ENCODE measurements at regions not wholly inside any gene's neighbourhood (a gene's known extent, or its start where the extent isn't known, plus 50 kb on each side); places are given as distances from the start of the nearest gene placed in this dataset.
"Not testable (repeated sequence)": the region's sequence is repeated elsewhere in the genome, so short reads cannot be mapped to it uniquely, and the experiment has no call there.

DNA sequence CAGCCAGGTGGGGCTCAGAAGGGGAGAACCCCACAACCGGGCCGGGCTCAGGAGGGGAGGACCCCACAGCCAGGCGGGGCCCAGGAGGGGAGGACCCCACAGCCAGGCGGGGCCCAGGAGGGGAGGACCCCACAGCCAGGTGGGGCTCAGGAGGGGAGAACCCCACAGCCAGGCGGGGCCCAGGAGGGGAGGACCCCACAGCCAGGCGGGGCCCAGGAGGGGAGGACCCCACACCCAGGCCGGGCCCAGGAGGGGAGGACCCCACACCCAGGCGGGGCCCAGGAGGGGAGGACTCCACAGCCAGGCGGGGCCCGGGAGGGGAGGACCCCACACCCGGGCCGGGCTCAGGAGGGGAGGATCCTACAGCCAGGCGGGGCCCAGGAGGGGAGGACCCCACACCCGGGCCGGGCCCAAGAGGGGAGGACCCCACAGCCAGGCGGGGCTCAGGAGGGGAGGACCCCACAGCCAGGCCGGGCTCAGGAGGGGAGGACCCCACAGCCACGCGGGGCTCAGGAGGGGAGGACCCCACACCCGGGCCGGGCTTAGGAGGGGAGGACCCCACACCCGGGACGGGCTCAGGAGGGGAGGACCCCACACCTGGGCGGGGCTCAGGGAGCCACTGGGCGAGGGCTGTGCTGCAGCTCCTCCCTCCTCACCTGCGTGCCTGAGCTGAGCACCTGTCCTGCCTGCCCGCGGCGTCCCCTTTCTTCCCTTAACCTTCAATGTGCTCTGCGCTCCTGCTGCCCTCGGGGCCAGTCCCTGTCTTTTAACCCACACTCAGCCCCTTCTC, 131.4 kb downstream of the IGLL1 start:
- TF ChIP-seq, protein P1, sequence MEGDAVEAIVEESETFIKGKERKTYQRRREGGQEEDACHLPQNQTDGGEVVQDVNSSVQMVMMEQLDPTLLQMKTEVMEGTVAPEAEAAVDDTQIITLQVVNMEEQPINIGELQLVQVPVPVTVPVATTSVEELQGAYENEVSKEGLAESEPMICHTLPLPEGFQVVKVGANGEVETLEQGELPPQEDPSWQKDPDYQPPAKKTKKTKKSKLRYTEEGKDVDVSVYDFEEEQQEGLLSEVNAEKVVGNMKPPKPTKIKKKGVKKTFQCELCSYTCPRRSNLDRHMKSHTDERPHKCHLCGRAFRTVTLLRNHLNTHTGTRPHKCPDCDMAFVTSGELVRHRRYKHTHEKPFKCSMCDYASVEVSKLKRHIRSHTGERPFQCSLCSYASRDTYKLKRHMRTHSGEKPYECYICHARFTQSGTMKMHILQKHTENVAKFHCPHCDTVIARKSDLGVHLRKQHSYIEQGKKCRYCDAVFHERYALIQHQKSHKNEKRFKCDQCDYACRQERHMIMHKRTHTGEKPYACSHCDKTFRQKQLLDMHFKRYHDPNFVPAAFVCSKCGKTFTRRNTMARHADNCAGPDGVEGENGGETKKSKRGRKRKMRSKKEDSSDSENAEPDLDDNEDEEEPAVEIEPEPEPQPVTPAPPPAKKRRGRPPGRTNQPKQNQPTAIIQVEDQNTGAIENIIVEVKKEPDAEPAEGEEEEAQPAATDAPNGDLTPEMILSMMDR (IDR thresholded peaks at IDR 0.05; ENCODE audit: borderline replicate concordance, extremely low read depth, low read length, poor library complexity, severe bottlenecking), result not testable (repeated sequence)
- TF ChIP-seq EZH2 (IDR thresholded peaks at IDR 0.05; ENCODE audit: borderline replicate concordance, low read depth, low read length, severe bottlenecking), result not testable (repeated sequence)

All from DND-41 (cell line).